HG03135 (cell line): ENCODE measurements at regions not wholly inside any gene's neighbourhood (a gene's known extent, or its start where the extent isn't known, plus 50 kb on each side); places are given as distances from the start of the nearest gene placed in this dataset.

Experiments used
- ATAC-seq: cut with Tn5 transposase; IDR thresholded peaks from one replicate; pipeline ENCODE4 v1.9.1; 2021; ENCODE audit warnings: mild to moderate bottlenecking, moderate library complexity; ENCODE audit not compliant: unreplicated experiment

DNA sequence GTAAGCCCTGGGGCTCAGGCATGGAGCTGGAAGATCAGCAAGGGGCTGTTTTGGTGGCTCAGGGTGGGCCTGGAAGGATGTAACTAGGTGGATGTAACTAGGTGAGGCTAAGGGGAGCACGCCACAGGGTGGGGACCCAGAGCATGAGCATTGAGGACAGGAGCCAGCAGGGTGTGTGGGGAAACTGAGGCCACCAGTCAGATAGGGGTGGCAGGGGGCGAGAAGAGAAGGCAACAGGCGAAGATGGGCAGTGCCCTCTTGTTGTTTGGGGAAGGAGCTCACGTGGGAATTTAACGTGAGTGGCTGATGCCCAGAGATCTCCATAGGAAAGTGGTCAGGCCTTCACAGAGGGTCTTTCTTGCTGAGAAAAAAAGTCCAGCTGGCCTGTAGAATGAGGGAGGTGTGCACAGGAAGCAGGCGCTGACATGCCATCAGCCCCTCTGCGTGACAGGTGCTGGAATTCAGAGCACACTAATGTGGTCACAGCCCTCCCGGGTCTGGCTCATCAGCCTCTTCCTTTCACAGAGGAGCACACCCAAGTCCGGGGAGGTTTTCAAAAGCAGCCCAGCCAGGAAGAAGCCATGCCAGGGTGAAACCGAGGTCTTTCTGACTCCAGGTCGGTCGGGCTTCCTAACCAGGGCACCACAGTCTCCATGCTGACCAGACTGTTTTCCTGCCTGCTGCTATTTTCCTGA lies 54.6 kb upstream of the PAX6 start:
- ATAC-seq = no peak

DNA sequence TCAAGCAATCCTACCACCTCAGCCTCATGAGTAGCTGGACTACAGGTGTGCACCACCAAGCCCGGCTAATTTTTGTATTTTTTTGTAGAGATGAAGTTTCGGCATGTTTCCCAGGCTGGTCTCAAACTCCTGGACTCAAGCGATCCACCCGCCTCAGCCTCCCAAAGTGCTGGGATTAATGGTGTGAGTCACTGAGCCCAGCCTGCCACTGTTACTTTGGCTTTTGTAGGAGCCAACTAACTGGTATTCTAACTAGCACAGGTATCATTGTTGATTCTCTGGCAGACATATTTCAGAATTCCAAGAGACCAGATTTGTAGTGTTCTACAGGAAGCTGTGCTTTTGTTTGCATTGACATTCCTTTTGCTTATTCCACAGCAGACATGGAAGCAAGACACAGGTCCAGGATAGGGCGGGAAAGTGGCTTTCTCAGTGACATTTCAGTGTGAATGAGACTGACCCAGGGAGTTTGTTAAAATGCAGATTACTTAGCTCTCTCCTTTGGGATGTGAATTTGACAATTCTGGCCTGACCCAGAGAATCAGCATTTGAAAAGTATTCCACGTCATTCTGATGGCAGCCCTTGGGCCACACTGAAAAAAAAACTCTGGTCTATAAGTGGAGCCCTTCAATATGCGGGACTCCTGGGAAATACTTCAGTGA lies 52.2 kb upstream of the PAX6 start:
- ATAC-seq = no peak

DNA sequence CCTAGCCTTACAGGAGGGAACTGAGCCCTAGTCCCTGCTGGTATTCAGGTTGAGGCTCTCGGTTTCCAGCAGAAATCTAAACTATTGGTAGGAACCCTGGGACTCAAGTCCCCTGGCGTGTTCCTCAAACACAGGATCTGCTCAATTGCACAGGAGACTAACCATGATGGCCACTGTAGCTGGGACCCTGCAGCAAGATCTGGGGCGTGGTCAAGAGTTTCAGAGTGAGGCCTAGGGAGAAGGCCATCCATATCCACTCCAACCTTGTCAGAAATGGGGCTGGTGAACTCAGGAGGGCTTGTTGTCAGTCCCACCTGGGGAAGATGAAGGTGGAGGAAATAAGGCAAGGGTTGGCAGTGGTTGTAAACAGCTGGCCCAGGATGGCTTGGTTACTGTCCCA lies 49.9 kb upstream of the PAX6 start:
- ATAC-seq = no peak
